ENCODE measurements at regions not wholly inside any gene's neighbourhood (a gene's known extent, or its start where the extent isn't known, plus 50 kb on each side); places are given as distances from the start of the nearest gene placed in this dataset.
"Not testable (repeated sequence)": the region's sequence is repeated elsewhere in the genome, so short reads cannot be mapped to it uniquely, and the experiment has no call there.

DNA sequence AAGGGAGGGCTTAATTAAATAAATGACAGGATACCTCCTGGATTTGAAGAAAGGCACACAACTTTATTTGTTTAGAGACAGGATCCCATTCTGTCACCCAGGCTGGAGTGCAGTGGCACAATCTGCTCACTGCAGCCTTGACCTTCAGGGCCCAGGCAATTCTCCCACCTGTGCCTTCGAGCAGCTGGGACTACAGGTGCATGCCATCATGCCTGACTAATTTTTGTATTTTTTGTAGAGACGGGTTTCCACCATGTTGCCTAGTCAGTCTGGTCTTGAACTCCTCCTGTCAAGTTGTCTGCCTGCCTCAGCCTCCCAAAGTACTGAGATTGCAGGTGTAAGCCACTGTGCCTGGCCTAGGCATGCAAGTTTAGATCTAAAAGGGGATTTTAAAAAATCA lies 272.7 kb upstream of the MBL2 start:
- no peak for DNase-seq (ENCODE audit: low spot score, unreplicated experiment)
- no peaks in the 10 kb centered on the region for H3K9me3 Mint-ChIP-seq (ENCODE audit: low read depth)
- H3K4me3 Mint-ChIP-seq (ENCODE audit: low read depth): no peak overlapping the region
- H3K4me1 Mint-ChIP-seq (ENCODE audit: low read depth): peaks cover 5% of the 10 kb centered on the region
- TF ChIP-seq, protein P1, sequence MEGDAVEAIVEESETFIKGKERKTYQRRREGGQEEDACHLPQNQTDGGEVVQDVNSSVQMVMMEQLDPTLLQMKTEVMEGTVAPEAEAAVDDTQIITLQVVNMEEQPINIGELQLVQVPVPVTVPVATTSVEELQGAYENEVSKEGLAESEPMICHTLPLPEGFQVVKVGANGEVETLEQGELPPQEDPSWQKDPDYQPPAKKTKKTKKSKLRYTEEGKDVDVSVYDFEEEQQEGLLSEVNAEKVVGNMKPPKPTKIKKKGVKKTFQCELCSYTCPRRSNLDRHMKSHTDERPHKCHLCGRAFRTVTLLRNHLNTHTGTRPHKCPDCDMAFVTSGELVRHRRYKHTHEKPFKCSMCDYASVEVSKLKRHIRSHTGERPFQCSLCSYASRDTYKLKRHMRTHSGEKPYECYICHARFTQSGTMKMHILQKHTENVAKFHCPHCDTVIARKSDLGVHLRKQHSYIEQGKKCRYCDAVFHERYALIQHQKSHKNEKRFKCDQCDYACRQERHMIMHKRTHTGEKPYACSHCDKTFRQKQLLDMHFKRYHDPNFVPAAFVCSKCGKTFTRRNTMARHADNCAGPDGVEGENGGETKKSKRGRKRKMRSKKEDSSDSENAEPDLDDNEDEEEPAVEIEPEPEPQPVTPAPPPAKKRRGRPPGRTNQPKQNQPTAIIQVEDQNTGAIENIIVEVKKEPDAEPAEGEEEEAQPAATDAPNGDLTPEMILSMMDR (IDR thresholded peaks at IDR 0.05; ENCODE audit: unreplicated experiment): no peak
- H3K36me3 Mint-ChIP-seq (ENCODE audit: insufficient read depth): no peaks in the 10 kb centered on the region
- no peak overlapping the region for H3K27ac Mint-ChIP-seq
- H3K27me3 Mint-ChIP-seq: no peaks in the 10 kb centered on the region

DNA sequence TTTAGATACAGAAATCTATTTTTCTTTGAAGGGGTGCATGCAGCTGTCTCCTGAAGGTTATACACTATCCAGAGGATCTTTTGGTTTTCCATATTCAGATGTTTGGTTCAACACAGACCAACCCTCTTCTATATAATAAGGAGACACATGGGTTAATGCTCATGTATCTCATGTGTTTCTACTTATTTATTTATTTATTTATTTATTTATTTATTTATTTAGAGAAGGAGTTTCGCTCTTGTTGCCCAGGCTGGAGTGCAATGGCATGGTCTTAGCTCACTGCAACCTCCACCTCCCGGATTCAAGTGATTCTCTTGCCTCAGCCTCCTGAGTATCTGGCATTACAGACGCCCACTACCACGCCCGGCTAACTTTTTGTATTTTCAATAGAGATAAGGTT lies 263.2 kb upstream of the MBL2 start:
- not testable (repeated sequence) for H3K27ac Mint-ChIP-seq; H3K4me3 Mint-ChIP-seq (ENCODE audit: low read depth); H3K36me3 Mint-ChIP-seq (ENCODE audit: insufficient read depth); DNase-seq (ENCODE audit: low spot score, unreplicated experiment); H3K27me3 Mint-ChIP-seq; H3K4me1 Mint-ChIP-seq (ENCODE audit: low read depth); H3K9me3 Mint-ChIP-seq (ENCODE audit: low read depth)

DNA sequence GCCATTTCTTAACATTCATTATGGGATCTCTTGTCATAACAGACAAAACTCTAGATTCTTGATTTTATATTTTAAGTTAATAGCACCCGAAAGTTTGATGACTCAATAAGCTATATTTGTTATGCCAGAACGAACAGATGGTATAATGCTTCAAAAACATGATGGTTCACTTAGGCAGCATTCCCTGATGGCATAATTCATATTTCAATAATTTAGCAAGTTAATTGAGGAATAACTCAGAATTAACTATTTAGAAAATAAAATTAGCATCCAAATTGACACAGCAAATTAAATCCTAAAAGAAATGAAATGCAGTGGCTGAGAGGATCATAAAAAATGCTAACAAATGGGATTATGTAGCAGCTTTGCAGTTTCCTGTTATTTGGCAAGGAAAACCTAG lies 260.8 kb upstream of the MBL2 start:
- TF ChIP-seq, protein P1 (IDR thresholded peaks at IDR 0.05; ENCODE audit: unreplicated experiment): no peak
- Mint-ChIP-seq H3K36me3 (ENCODE audit: insufficient read depth) (no peaks in the 10 kb centered on the region), H3K27me3 (no peaks in the 10 kb centered on the region), H3K4me3 (ENCODE audit: low read depth) (no peak overlapping the region), H3K27ac (no peak overlapping the region), H3K4me1 (ENCODE audit: low read depth) (peaks cover 19% of the 10 kb centered on the region), H3K9me3 (ENCODE audit: low read depth) (no peaks in the 10 kb centered on the region)
- no peak for DNase-seq (ENCODE audit: low spot score, unreplicated experiment)

DNA sequence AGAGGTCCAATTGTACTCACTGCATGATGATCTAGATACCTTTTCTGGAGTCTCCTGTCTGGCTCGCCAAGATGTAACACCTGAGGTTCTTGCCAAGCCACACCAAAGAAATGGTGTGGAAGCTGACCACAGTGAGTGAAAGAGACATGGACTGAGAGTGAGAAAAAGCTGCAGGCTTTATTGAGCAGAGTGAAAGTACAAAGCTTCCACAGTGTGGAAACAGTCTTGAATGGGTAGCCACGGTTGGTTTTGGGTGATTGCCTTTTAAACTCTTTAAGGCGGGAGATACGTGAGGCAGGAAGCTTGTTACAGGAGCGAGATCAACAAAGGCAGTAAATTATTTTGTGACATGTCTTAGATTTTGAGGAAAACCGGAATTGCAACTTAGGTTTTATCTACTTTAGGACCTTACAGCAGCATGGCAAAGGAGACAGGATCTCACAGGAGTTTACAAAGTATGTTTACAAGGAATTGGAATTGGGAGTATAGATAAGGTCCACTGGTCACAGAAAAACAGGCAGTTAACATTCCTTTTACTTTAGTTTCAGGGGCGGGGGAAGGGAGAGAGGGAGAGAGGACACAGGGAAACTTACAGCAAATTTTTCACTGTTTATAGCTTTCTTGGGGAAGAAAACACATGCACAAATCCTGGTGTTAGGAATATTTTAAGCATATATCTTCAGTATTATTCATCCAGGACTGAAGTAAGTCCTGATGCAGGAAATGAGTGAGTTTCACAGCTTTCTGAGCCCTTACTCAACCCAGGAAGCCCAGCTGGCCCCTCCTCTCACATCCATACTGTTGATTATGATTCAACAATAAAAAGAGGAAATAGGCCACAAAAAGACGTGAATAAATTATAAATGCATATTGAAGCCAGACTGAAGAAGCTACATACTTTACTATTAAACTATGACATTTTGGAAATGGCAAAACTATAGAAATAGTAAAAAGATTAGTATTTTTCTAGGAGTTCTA lies 257.6 kb upstream of the MBL2 start:
- H3K36me3 Mint-ChIP-seq (ENCODE audit: insufficient read depth); DNase-seq (ENCODE audit: low spot score, unreplicated experiment); H3K27me3 Mint-ChIP-seq; H3K9me3 Mint-ChIP-seq (ENCODE audit: low read depth): not testable (repeated sequence)
- H3K4me1 Mint-ChIP-seq (ENCODE audit: low read depth): peaks cover 31% of the 10 kb centered on the region
- peak overlapping the region; percentile 64 for H3K4me3 Mint-ChIP-seq (ENCODE audit: low read depth)
- H3K27ac Mint-ChIP-seq: peak overlapping the region; percentile 95

DNA sequence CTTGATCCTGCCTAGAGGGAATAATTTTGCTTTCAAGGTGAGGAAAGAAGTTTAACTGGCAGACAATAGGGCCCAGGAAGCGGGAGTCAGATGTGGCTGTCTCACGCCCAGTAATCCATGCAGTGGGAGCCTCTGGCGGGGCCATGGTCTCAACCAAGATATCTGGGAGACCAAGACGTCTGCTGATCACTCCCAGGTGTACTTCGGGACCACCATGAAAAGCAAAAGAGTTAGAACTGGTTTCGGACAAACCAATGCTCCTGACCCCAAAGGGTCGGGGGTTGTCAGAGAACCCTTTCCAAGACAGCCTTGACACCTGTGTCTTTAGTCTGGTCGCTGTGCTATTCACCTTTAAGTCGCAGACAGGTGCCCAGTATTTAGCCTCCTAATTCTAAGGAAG lies 256.9 kb upstream of the MBL2 start:
- Mint-ChIP-seq H3K36me3 (ENCODE audit: insufficient read depth) (no peaks in the 10 kb centered on the region), H3K4me3 (ENCODE audit: low read depth) (peak overlapping the region; percentile 64), H3K27me3 (no peaks in the 10 kb centered on the region), H3K4me1 (ENCODE audit: low read depth) (peaks cover 34% of the 10 kb centered on the region), H3K9me3 (ENCODE audit: low read depth) (no peaks in the 10 kb centered on the region), H3K27ac (peak overlapping the region; percentile 95)
- TF ChIP-seq, protein P1 (IDR thresholded peaks at IDR 0.05; ENCODE audit: unreplicated experiment): no peak
- no peak for DNase-seq (ENCODE audit: low spot score, unreplicated experiment)

DNA sequence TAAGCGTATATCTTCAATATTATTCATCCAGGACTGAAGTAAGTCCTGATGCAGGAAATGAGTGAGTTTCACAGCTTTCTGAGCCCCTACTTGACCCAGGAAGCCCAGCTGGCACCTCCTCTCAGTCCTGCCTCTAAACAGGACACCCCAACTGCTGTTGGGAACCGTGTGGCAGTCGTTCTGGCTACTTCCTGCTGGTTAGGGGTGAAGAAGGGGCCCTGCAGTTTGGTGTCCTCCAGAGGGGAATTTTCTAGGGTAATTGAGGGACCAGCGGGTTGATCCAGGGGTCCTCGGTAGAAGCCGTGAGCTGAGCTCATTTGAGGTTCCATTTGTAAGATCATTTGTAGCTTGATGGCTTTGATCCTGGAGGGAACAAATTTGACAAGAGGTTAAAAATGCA lies 253.2 kb upstream of the MBL2 start:
- H3K4me1 Mint-ChIP-seq (ENCODE audit: low read depth): peaks cover 42% of the 10 kb centered on the region
- H3K36me3 Mint-ChIP-seq (ENCODE audit: insufficient read depth); H3K9me3 Mint-ChIP-seq (ENCODE audit: low read depth); DNase-seq (ENCODE audit: low spot score, unreplicated experiment); H3K4me3 Mint-ChIP-seq (ENCODE audit: low read depth); H3K27me3 Mint-ChIP-seq: not testable (repeated sequence)
- peak overlapping the region; percentile 94 for H3K27ac Mint-ChIP-seq

Measured in progenitor cell of endocrine pancreas (in vitro differentiated cells).